NCI-H524 treated with DMSO at 0.1 percent for 48 hours (cell line): ENCODE measurements at regions not wholly inside any gene's neighbourhood (a gene's known extent, or its start where the extent isn't known, plus 50 kb on each side); places are given as distances from the start of the nearest gene placed in this dataset.
"Not testable (repeated sequence)": the region's sequence is repeated elsewhere in the genome, so short reads cannot be mapped to it uniquely, and the experiment has no call there.

Experiments used
- DNase-seq: peaks from one replicate; lab custom pipeline; 2025; lab: John Stamatoyannopoulos, UW

DNA sequence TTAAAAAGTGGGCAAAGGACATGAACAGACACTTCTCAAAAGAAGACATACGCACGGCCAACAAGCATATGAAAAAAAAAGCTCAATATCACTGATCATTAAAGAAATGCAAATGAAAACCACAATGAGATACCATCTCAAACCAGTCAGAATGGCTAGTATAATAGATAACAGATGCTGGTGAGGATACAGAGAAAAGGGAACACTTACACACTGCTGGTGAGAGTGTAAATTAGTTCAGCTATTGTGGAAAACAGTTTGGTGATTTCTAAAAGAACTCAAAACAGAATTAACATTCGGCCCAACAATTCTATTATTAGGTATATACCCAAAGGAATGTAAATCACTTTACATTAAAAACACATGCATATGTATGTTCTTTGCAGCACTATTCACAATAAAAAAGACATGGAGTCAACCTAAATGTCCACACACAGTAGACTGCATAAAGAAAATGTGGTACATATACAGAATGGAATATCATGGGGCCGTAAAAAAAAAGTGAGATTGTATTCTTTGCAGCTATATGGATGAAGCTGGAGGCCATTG lies 1569.0 kb downstream of the OLFM4 start:
- DNase-seq = no peak

GRCh38 chr13:54599413-54599812 lies 1570.8 kb downstream of the OLFM4 start:
- no peak for DNase-seq

DNA sequence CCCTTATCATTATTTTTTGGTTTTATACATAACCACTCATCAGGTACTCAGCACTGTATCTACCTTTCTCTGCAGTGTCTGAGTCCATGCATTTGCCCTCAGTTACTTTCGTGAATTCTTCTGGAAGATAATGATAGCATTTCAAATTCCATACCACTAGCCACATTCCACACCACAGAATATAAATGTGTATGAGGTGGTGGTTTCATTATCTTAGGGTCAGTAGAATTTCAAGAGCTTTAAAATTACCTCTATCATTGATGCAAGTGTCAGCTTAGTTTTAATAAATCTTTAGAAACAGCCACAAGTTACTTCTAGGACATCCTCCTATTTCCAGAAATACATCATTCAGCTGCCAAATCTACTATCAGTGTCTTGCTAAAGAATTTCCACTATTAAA lies 1578.3 kb downstream of the OLFM4 start:
- DNase-seq = no peak

- DNase-seq = no peak
Measured at GRCh38 chr13:54607421-54607820, 1578.8 kb downstream of the OLFM4 start.

- no peak for DNase-seq
Measured at GRCh38 chr13:54611390-54611789, 1582.8 kb downstream of the OLFM4 start.

- DNase-seq = peak; percentile 87
Measured at GRCh38 chr13:54614726-54615125, 1586.1 kb downstream of the OLFM4 start.

- DNase-seq = not testable (repeated sequence)
Measured at GRCh38 chr13:54626504-54626903, 1597.9 kb downstream of the OLFM4 start.

GRCh38 chr13:54627646-54628372 lies 1599.2 kb downstream of the OLFM4 start:
- DNase-seq = peak; percentile 70

DNA sequence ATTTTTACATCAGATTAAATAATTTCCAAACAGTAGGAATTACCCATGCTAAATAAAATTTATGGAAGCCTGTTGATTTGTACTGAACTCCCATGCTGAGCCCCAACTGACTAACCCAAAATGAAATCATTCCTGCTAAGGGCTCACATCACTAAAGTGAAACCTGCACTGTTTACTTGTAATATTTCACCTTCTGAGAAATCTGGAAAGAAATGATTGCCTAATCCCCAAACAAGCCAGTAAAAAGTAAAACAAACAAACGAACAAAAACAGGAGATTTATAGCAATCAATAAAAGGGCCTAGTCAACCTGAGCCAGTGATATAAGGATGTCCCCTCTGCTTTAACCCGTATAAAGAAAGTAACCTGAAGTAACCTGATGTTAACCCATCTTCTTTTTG lies 1599.8 kb downstream of the OLFM4 start:
- DNase-seq = no peak

- peak; percentile 74 for DNase-seq
Measured at GRCh38 chr13:54633456-54633855, 1604.8 kb downstream of the OLFM4 start.

DNA sequence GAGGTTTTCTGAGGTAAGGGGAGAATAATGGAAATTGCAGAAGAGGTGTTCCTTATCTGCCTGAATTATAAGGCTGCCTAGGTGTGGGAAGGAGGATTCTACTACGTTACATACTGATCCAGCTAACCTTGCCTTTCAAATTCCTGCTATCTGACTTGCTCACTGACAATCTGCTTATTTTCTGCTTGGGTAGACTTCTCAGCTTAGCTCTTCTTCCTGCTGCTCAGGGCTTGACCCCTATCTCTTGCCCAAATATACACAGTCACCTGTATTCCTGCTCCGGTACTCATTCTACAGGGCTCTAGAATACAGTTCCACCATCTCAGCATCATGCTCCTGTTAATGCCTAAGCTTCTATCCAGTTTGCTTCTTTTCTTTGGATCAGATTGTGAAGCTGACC lies 1607.6 kb downstream of the OLFM4 start:
- no peak for DNase-seq

- DNase-seq = no peak
Measured at GRCh38 chr13:54637366-54637765, 1608.8 kb downstream of the OLFM4 start.

DNA sequence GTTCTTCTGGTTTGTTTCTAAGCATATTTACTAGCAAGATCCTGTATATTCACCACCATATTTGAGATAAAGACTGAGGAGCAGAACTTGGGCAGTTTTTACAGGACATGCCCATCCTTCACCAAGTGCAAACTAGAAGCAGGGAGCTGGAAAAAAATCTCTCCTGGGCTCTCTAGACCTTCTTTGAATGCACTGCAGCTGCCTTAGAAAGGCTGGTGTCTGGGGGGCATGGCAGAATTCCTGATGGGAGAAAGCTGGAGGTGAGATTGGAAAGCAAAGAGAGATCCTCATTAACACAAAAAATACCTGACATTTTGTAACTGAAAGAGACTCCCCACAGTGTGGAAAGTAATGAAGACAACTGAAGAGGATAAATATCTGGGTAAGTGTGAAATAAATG lies 1612.1 kb downstream of the OLFM4 start:
- DNase-seq = no peak

DNA sequence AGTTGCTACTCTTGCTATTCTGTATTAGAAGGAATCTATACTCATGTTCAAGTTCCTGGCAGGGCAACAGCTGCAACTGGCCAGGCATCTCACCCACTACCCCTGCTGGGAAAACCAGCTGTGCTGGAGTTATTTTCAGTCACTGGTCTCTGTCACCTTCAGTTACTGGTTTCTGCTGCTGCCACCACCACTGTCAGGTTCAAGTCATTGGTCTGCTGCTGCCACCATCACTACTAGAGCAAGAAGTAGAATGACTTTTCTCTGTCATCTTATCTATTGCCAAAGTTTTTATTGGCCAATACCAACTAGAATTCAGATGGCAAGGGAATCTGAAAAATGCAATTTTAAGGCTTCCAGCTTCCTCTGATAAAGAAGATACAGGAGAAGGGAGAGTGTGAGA lies 1615.2 kb downstream of the OLFM4 start:
- no peak for DNase-seq

GRCh38 chr13:54647275-54647674 lies 1618.7 kb downstream of the OLFM4 start:
- no peak for DNase-seq

GRCh38 chr13:54657588-54657987 lies 1629.0 kb downstream of the OLFM4 start:
- no peak for DNase-seq

DNA sequence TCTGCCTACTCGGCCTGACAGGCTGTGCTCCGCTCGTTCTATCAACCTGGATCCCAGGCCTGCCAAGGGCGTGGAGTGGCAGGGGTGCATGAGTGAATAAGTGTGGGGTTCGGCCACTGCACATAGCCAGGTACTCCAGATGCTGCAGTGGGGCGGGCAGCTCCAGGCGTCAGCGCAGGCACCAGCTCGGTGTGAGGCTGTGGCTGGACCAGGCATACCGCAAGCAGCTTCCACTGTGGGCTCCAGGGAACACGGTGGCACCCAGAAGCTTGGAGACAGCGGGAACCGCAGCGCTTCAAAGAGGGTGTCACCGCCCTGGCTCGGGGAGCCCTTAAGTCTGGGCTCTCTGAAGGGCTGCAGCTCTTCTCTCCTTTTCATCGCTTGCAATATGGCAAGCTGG lies 1630.2 kb downstream of the OLFM4 start:
- no peak for DNase-seq

GRCh38 chr13:54660277-54660676 lies 1631.7 kb downstream of the OLFM4 start:
- DNase-seq = no peak

- no peak for DNase-seq
Measured at GRCh38 chr13:54676526-54677113, 1648.0 kb downstream of the OLFM4 start.

GRCh38 chr13:54682184-54682583 lies 1653.6 kb downstream of the OLFM4 start:
- no peak for DNase-seq

DNA sequence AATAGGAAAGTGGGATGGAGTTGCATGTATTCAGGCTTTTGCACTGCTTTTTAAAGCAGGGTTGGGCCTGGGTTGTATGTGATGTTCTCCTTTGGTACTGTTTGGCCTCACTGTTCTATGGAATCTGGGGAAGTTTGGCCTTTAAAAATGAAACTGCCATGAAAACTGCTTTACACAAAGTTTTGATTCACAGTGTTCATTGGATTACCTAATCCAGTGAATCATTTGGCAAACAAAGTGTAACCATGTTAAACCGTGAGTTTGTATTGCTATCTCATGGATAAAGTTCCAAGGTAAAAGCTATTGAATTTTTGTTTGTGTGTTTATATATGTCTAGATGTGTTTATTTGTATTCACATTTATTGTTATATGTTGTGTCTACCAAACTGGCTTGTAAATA lies 1658.6 kb downstream of the OLFM4 start:
- no peak for DNase-seq

GRCh38 chr13:54699831-54700230 lies 1671.2 kb downstream of the OLFM4 start:
- no peak for DNase-seq

- DNase-seq = no peak
Measured at GRCh38 chr13:54705738-54706137, 1677.1 kb downstream of the OLFM4 start.

- DNase-seq = no peak
Measured at GRCh38 chr13:54706336-54706735, 1677.7 kb downstream of the OLFM4 start.
